ENCODE measurements at regions not wholly inside any gene's neighbourhood (a gene's known extent, or its start where the extent isn't known, plus 50 kb on each side); places are given as distances from the start of the nearest gene placed in this dataset.

GRCh38 chr18:72942766-72943165, 75.0 kb upstream of the NETO1 start:
- TF ChIP-seq CTCF (conservative IDR thresholded peaks at IDR 0.05) (no peak), ZFX (IDR thresholded peaks at IDR 0.05) (no peak)

Measured in C4-2B (cell line).